Karpas-422 (cell line): ENCODE measurements at regions not wholly inside any gene's neighbourhood (a gene's known extent, or its start where the extent isn't known, plus 50 kb on each side); places are given as distances from the start of the nearest gene placed in this dataset.

Experiments used
- DNase-seq: peaks from one replicate; pipeline ENCODE4 v3.0.0-alpha.2; 2015
- H2AFZ ChIP-seq: fragments of 200-600 bp; sonication (generic); 2 replicates; pipeline ENCODE4 v1.6.1; 2014; ENCODE audit warnings: antibody characterized with exemption, low read length, mixed read lengths
- H3K27ac ChIP-seq: fragments of 200-600 bp; sonication (generic); 2 replicates; pipeline ENCODE4 v1.5.1; 2014; ENCODE audit warnings: mild to moderate bottlenecking, low read length, moderate library complexity
- H3K27me3 ChIP-seq: fragments of 200-600 bp; sonication (generic); 2 replicates; pipeline ENCODE4 v1.6.1; 2014; ENCODE audit warnings: low read length, mixed read lengths
- H3K36me3 ChIP-seq: fragments of 200-600 bp; sonication (generic); 2 replicates; pipeline ENCODE4 v1.6.1; 2014; ENCODE audit warnings: low read length, mixed read lengths; ENCODE audit not compliant: insufficient read depth
- H3K4me1 ChIP-seq: fragments of 200-600 bp; sonication (generic); 2 replicates; pipeline ENCODE4 v1.6.1; 2014; ENCODE audit warnings: mild to moderate bottlenecking, low read length, mixed read lengths
- H3K4me2 ChIP-seq: fragments of 200-600 bp; sonication (generic); 2 replicates; pipeline ENCODE4 v1.6.1; 2014; ENCODE audit warnings: low read length, low read depth, mild to moderate bottlenecking; ENCODE audit not compliant: poor library complexity, severe bottlenecking
- H3K4me3 ChIP-seq: fragments of 200-600 bp; sonication (generic); 2 replicates; pipeline ENCODE4 v1.5.1; 2014; ENCODE audit warnings: mild to moderate bottlenecking, antibody characterized with exemption, low read length, mixed read lengths
- H3K79me2 ChIP-seq: fragments of 200-600 bp; sonication (generic); 2 replicates; pipeline ENCODE4 v1.6.1; 2014; ENCODE audit warnings: mild to moderate bottlenecking, low read length, mixed read lengths
- H3K9ac ChIP-seq: fragments of 200-600 bp; sonication (generic); 2 replicates; pipeline ENCODE4 v1.6.0; 2014; ENCODE audit warnings: low read length
- H3K9me2 ChIP-seq: fragments of 200-600 bp; sonication (generic), shearing (Covaris generic); replicated peaks from 2 replicates; pipeline ENCODE4 v1.6.0; 2014; ENCODE audit warnings: mild to moderate bottlenecking, low read length, moderate library complexity; ENCODE audit not compliant: insufficient read depth
- H3K9me3 ChIP-seq: fragments of 300-700, 200-600 bp; sonication (generic); 2 replicates; pipeline ENCODE4 v1.6.1; 2014; ENCODE audit warnings: low read length, mixed read lengths
- H4K20me1 ChIP-seq: fragments of 200-600 bp; sonication (generic); 2 replicates; pipeline ENCODE4 v1.6.1; 2014; ENCODE audit warnings: mild to moderate bottlenecking, antibody characterized with exemption, low read length, low read depth; ENCODE audit not compliant: insufficient read depth

- H3K79me2 ChIP-seq: no peaks in the 10 kb centered on the region
Observed at GRCh38 chr12:123038486-123038885, 58.0 kb downstream of the ARL6IP4 start.

GRCh38 chr12:123037791-123038190 lies 57.3 kb downstream of the ARL6IP4 start:
- Histone ChIP-seq H4K20me1 (no peaks in the 10 kb centered on the region), H3K4me3 (no peak overlapping the region), H3K79me2 (no peaks in the 10 kb centered on the region), H3K9me3 (no peaks in the 10 kb centered on the region), H2AFZ (no peak overlapping the region), H3K9ac (no peak overlapping the region), H3K9me2 (no peaks in the 10 kb centered on the region), H3K4me2 (no peak overlapping the region), H3K4me1 (no peaks in the 10 kb centered on the region), H3K36me3 (no peaks in the 10 kb centered on the region), H3K27ac (no peak overlapping the region), H3K27me3 (no peaks in the 10 kb centered on the region)
- no peak for DNase-seq

More at GRCh38 chr12:123038486-123038885, 58.0 kb downstream of the ARL6IP4 start:
- H3K4me3 ChIP-seq: no peak overlapping the region
- H3K27ac ChIP-seq: no peak overlapping the region
- no peaks in the 10 kb centered on the region for H3K36me3 ChIP-seq
- H3K4me2 ChIP-seq: no peak overlapping the region
- no peak overlapping the region for H2AFZ ChIP-seq
- H3K27me3 ChIP-seq: no peaks in the 10 kb centered on the region
- H3K9me3 ChIP-seq: no peaks in the 10 kb centered on the region
- no peaks in the 10 kb centered on the region for H3K9me2 ChIP-seq
- H3K4me1 ChIP-seq: no peaks in the 10 kb centered on the region
- no peak overlapping the region for H3K9ac ChIP-seq
- DNase-seq: no peak
- H4K20me1 ChIP-seq: no peaks in the 10 kb centered on the region

- H3K4me1 ChIP-seq: no peaks in the 10 kb centered on the region
- no peak overlapping the region for H2AFZ ChIP-seq
- no peaks in the 10 kb centered on the region for H3K36me3 ChIP-seq
- H3K9ac ChIP-seq: no peak overlapping the region
- no peaks in the 10 kb centered on the region for H3K9me3 ChIP-seq
- no peaks in the 10 kb centered on the region for H3K9me2 ChIP-seq
- H3K4me2 ChIP-seq: no peak overlapping the region
- no peaks in the 10 kb centered on the region for H4K20me1 ChIP-seq
- no peaks in the 10 kb centered on the region for H3K27me3 ChIP-seq
- DNase-seq: no peak
- H3K79me2 ChIP-seq: no peaks in the 10 kb centered on the region
- no peak overlapping the region for H3K4me3 ChIP-seq
- H3K27ac ChIP-seq: no peak overlapping the region
Observed at GRCh38 chr12:123036466-123037285, 56.2 kb downstream of the ARL6IP4 start.

- Histone ChIP-seq H3K79me2 (no peaks in the 10 kb centered on the region), H3K4me3 (no peak overlapping the region), H3K36me3 (no peaks in the 10 kb centered on the region), H3K4me1 (no peaks in the 10 kb centered on the region), H3K27me3 (no peaks in the 10 kb centered on the region), H3K9ac (no peak overlapping the region), H4K20me1 (no peaks in the 10 kb centered on the region), H3K9me3 (no peaks in the 10 kb centered on the region), H3K9me2 (no peaks in the 10 kb centered on the region), H2AFZ (no peak overlapping the region), H3K27ac (no peak overlapping the region), H3K4me2 (no peak overlapping the region)
- no peak for DNase-seq
Observed at GRCh38 chr12:123035841-123036240, 55.4 kb downstream of the ARL6IP4 start.

GRCh38 chr12:123034865-123035264 lies 54.4 kb downstream of the ARL6IP4 start:
- Histone ChIP-seq H3K79me2 (no peaks in the 10 kb centered on the region), H2AFZ (no peak overlapping the region), H3K4me2 (no peak overlapping the region), H3K9ac (no peak overlapping the region), H3K27ac (no peak overlapping the region), H4K20me1 (no peaks in the 10 kb centered on the region), H3K9me3 (no peaks in the 10 kb centered on the region), H3K4me3 (no peak overlapping the region), H3K9me2 (no peaks in the 10 kb centered on the region), H3K4me1 (no peaks in the 10 kb centered on the region), H3K36me3 (no peaks in the 10 kb centered on the region), H3K27me3 (no peaks in the 10 kb centered on the region)
- no peak for DNase-seq

- Histone ChIP-seq H2AFZ (no peak overlapping the region), H3K9me3 (no peaks in the 10 kb centered on the region), H3K27me3 (no peaks in the 10 kb centered on the region), H4K20me1 (no peaks in the 10 kb centered on the region), H3K9ac (no peak overlapping the region), H3K4me2 (no peak overlapping the region), H3K79me2 (no peaks in the 10 kb centered on the region), H3K36me3 (no peaks in the 10 kb centered on the region), H3K4me1 (no peaks in the 10 kb centered on the region), H3K4me3 (no peak overlapping the region), H3K27ac (no peak overlapping the region), H3K9me2 (no peaks in the 10 kb centered on the region)
- no peak for DNase-seq
Observed at GRCh38 chr12:123034022-123034541, 53.6 kb downstream of the ARL6IP4 start.

GRCh38 chr12:123033392-123034021 lies 53.0 kb downstream of the ARL6IP4 start:
- H3K36me3 ChIP-seq: no peaks in the 10 kb centered on the region
- no peak overlapping the region for H3K27ac ChIP-seq
- no peaks in the 10 kb centered on the region for H3K79me2 ChIP-seq
- H3K9ac ChIP-seq: no peak overlapping the region
- H4K20me1 ChIP-seq: no peaks in the 10 kb centered on the region
- no peaks in the 10 kb centered on the region for H3K9me3 ChIP-seq
- H3K4me2 ChIP-seq: no peak overlapping the region
- H3K9me2 ChIP-seq: no peaks in the 10 kb centered on the region
- DNase-seq: no peak
- no peak overlapping the region for H3K4me3 ChIP-seq
- no peaks in the 10 kb centered on the region for H3K27me3 ChIP-seq
- no peak overlapping the region for H2AFZ ChIP-seq
- H3K4me1 ChIP-seq: no peaks in the 10 kb centered on the region

GRCh38 chr12:123032736-123033391 lies 52.4 kb downstream of the ARL6IP4 start:
- Histone ChIP-seq H3K4me1 (no peaks in the 10 kb centered on the region), H3K4me2 (no peak overlapping the region), H3K79me2 (no peaks in the 10 kb centered on the region), H3K27ac (no peak overlapping the region), H3K9me2 (no peaks in the 10 kb centered on the region), H3K4me3 (no peak overlapping the region), H3K9me3 (no peaks in the 10 kb centered on the region), H3K27me3 (no peaks in the 10 kb centered on the region), H3K36me3 (no peaks in the 10 kb centered on the region), H3K9ac (no peak overlapping the region), H4K20me1 (no peaks in the 10 kb centered on the region), H2AFZ (no peak overlapping the region)
- DNase-seq: no peak
